D341Med (cell line): ENCODE measurements at regions not wholly inside any gene's neighbourhood (a gene's known extent, or its start where the extent isn't known, plus 50 kb on each side); places are given as distances from the start of the nearest gene placed in this dataset.
"Not testable (repeated sequence)": the region's sequence is repeated elsewhere in the genome, so short reads cannot be mapped to it uniquely, and the experiment has no call there.

Source experiments
- DNase-seq: peaks from one replicate; pipeline ENCODE4 v3.0.0; 2012; ENCODE audit warnings: low spot score

GRCh38 chr2:175606010-175606841 lies 395.8 kb downstream of the LNPK start:
- no peak for DNase-seq

GRCh38 chr2:175605640-175606009 lies 396.4 kb downstream of the LNPK start:
- no peak for DNase-seq

- no peak for DNase-seq
Observed at GRCh38 chr2:175601969-175602368, 400.1 kb downstream of the LNPK start.

- no peak for DNase-seq
Observed at GRCh38 chr2:175599966-175600831, 401.9 kb downstream of the LNPK start.

GRCh38 chr2:175597286-175597685 lies 404.8 kb downstream of the LNPK start:
- no peak for DNase-seq

- no peak for DNase-seq
Observed at GRCh38 chr2:175595139-175595538, 406.9 kb downstream of the LNPK start.

GRCh38 chr2:175593686-175594525 lies 408.2 kb downstream of the LNPK start:
- not testable (repeated sequence) for DNase-seq

GRCh38 chr2:175588213-175588612 lies 406.7 kb upstream of the ATP5MC3 start:
- DNase-seq: not testable (repeated sequence)

GRCh38 chr2:175585496-175585895 lies 404.0 kb upstream of the ATP5MC3 start:
- no peak for DNase-seq

GRCh38 chr2:175580652-175581051 lies 399.1 kb upstream of the ATP5MC3 start:
- DNase-seq: no peak

- no peak for DNase-seq
Observed at GRCh38 chr2:175579646-175580045, 398.1 kb upstream of the ATP5MC3 start.

GRCh38 chr2:175577368-175577970 lies 396.0 kb upstream of the ATP5MC3 start:
- DNase-seq: no peak

GRCh38 chr2:175576875-175577274 lies 395.4 kb upstream of the ATP5MC3 start:
- no peak for DNase-seq

- DNase-seq: no peak
Observed at GRCh38 chr2:175576270-175576669, 394.8 kb upstream of the ATP5MC3 start.

GRCh38 chr2:175575346-175576258 lies 394.1 kb upstream of the ATP5MC3 start:
- no peak for DNase-seq

- no peak for DNase-seq
Observed at GRCh38 chr2:175574069-175574468, 392.6 kb upstream of the ATP5MC3 start.

- DNase-seq: no peak
Observed at GRCh38 chr2:175571078-175571653, 389.7 kb upstream of the ATP5MC3 start.

- DNase-seq: no peak
Observed at GRCh38 chr2:175568109-175568730, 386.7 kb upstream of the ATP5MC3 start.

- no peak for DNase-seq
Observed at GRCh38 chr2:175567435-175568061, 386.0 kb upstream of the ATP5MC3 start.
